ENCODE measurements at regions not wholly inside any gene's neighbourhood (a gene's known extent, or its start where the extent isn't known, plus 50 kb on each side); places are given as distances from the start of the nearest gene placed in this dataset.

- DNase-seq (ENCODE audit: low read depth): no peak
Measured at GRCh38 chr9:81116340-81117137, 572.8 kb downstream of the TLE1 start.

- DNase-seq (ENCODE audit: low read depth): no peak
Measured at GRCh38 chr9:81113453-81114124, 575.8 kb downstream of the TLE1 start.

- DNase-seq (ENCODE audit: low read depth): no peak
Measured at GRCh38 chr9:81112627-81113452, 576.5 kb downstream of the TLE1 start.

- DNase-seq (ENCODE audit: low read depth): no peak
Measured at GRCh38 chr9:81108821-81109220, 580.5 kb downstream of the TLE1 start.

GRCh38 chr9:81108391-81108790 lies 581.0 kb downstream of the TLE1 start:
- no peak for DNase-seq (ENCODE audit: low read depth)

GRCh38 chr9:81103597-81104471 lies 585.5 kb downstream of the TLE1 start:
- no peak for DNase-seq (ENCODE audit: low read depth)

- DNase-seq (ENCODE audit: low read depth): no peak
Measured at GRCh38 chr9:81097131-81097847, 592.1 kb downstream of the TLE1 start.

- no peak for DNase-seq (ENCODE audit: low read depth)
Measured at GRCh38 chr9:81096625-81097024, 592.7 kb downstream of the TLE1 start.

- DNase-seq (ENCODE audit: low read depth): no peak
Measured at GRCh38 chr9:81092057-81092456, 597.3 kb downstream of the TLE1 start.

GRCh38 chr9:81088341-81088740 lies 601.0 kb downstream of the TLE1 start:
- no peak for DNase-seq (ENCODE audit: low read depth)

GRCh38 chr9:81086416-81086815 lies 602.9 kb downstream of the TLE1 start:
- no peak for DNase-seq (ENCODE audit: low read depth)

- DNase-seq (ENCODE audit: low read depth): no peak
Measured at GRCh38 chr9:81083854-81084512, 605.4 kb downstream of the TLE1 start.

- DNase-seq (ENCODE audit: low read depth): no peak
Measured at GRCh38 chr9:81083067-81083466, 606.3 kb downstream of the TLE1 start.

- DNase-seq (ENCODE audit: low read depth): no peak
Measured at GRCh38 chr9:81082221-81082620, 607.1 kb downstream of the TLE1 start.

- DNase-seq (ENCODE audit: low read depth): no peak
Measured at GRCh38 chr9:81080900-81081299, 608.4 kb downstream of the TLE1 start.

GRCh38 chr9:81080185-81080584 lies 609.2 kb downstream of the TLE1 start:
- no peak for DNase-seq (ENCODE audit: low read depth)

GRCh38 chr9:81079055-81079454 lies 610.3 kb downstream of the TLE1 start:
- no peak for DNase-seq (ENCODE audit: low read depth)

- no peak for DNase-seq (ENCODE audit: low read depth)
Measured at GRCh38 chr9:81078555-81078954, 610.8 kb downstream of the TLE1 start.

- DNase-seq (ENCODE audit: low read depth): no peak
Measured at GRCh38 chr9:81077572-81077971, 611.8 kb downstream of the TLE1 start.

- no peak for DNase-seq (ENCODE audit: low read depth)
Measured at GRCh38 chr9:81076131-81076530, 613.2 kb downstream of the TLE1 start.

- DNase-seq (ENCODE audit: low read depth): no peak
Measured at GRCh38 chr9:81074221-81074620, 615.1 kb downstream of the TLE1 start.

Measured in stimulated activated CD8-positive, alpha-beta memory T cell treated with anti-CD3 and anti-CD28 coated beads, Interleukin-15, amount 100 ng/mL, for 1 hour (primary cell).